ENCODE measurements at regions not wholly inside any gene's neighbourhood (a gene's known extent, or its start where the extent isn't known, plus 50 kb on each side); places are given as distances from the start of the nearest gene placed in this dataset.

GRCh38 chr1:87439821-87440220, 111.1 kb downstream of the LMO4 start:
- DNase-seq = no peak

- peak; percentile 1 for DNase-seq
Measured at GRCh38 chr1:87449348-87449963, 120.8 kb downstream of the LMO4 start.

GRCh38 chr1:87450136-87450535, 121.5 kb downstream of the LMO4 start:
- DNase-seq = no peak

- DNase-seq = peak; percentile 6
Measured at GRCh38 chr1:87450615-87451209, 122.0 kb downstream of the LMO4 start.

- no peak for DNase-seq
Measured at GRCh38 chr1:87451229-87451920, 122.7 kb downstream of the LMO4 start.

- no peak for DNase-seq
Measured at GRCh38 chr1:87452648-87453047, 124.0 kb downstream of the LMO4 start.

- no peak for DNase-seq
Measured at GRCh38 chr1:87457408-87457807, 128.7 kb downstream of the LMO4 start.

GRCh38 chr1:87462894-87463293, 134.2 kb downstream of the LMO4 start:
- DNase-seq = no peak

- DNase-seq = no peak
Measured at GRCh38 chr1:87464022-87464490, 135.4 kb downstream of the LMO4 start.

- no peak for DNase-seq
Measured at GRCh38 chr1:87466621-87467020, 137.9 kb downstream of the LMO4 start.

GRCh38 chr1:87472716-87473115, 144.0 kb downstream of the LMO4 start:
- DNase-seq = no peak

- DNase-seq = no peak
Measured at GRCh38 chr1:87473203-87473661, 144.6 kb downstream of the LMO4 start.

- no peak for DNase-seq
Measured at GRCh38 chr1:87474098-87474497, 145.4 kb downstream of the LMO4 start.

- no peak for DNase-seq
Measured at GRCh38 chr1:87478231-87478630, 149.6 kb downstream of the LMO4 start.

GRCh38 chr1:87495147-87495546, 166.5 kb downstream of the LMO4 start:
- no peak for DNase-seq

- no peak for DNase-seq
Measured at GRCh38 chr1:87495870-87496269, 167.2 kb downstream of the LMO4 start.

GRCh38 chr1:87497380-87498203, 168.9 kb downstream of the LMO4 start:
- no peak for DNase-seq

- no peak for DNase-seq
Measured at GRCh38 chr1:87501738-87502137, 173.1 kb downstream of the LMO4 start.

- no peak for DNase-seq
Measured at GRCh38 chr1:87505391-87505983, 176.8 kb downstream of the LMO4 start.

- DNase-seq = no peak
Measured at GRCh38 chr1:87506147-87506546, 177.5 kb downstream of the LMO4 start.

- no peak for DNase-seq
Measured at GRCh38 chr1:87508247-87508787, 179.6 kb downstream of the LMO4 start.

GRCh38 chr1:87510540-87510939, 181.9 kb downstream of the LMO4 start:
- DNase-seq = no peak
